Mesenchymal stem cell (in vitro differentiated cells and primary cell): ENCODE measurements at regions not wholly inside any gene's neighbourhood (a gene's known extent, or its start where the extent isn't known, plus 50 kb on each side); places are given as distances from the start of the nearest gene placed in this dataset.

ENCODE experiments used
- DNase-seq: peaks from one replicate; pipeline ENCODE4 v3.0.0-alpha.2; 2013
- H2AFZ ChIP-seq: one replicate; pipeline ENCODE4 v1.6.1; 2013; ENCODE audit warnings: low read depth, mild to moderate bottlenecking, control low read depth, inconsistent platforms, low read length, moderate library complexity
- H2AK5ac ChIP-seq: 2 replicates; pipeline ENCODE4 v1.6.1; 2013; ENCODE audit warnings: low read length, moderate library complexity, mild to moderate bottlenecking, inconsistent platforms; ENCODE audit not compliant: severe bottlenecking
- H2BK120ac ChIP-seq: one replicate; pipeline ENCODE4 v1.6.1; 2013; ENCODE audit warnings: low read depth, mild to moderate bottlenecking, inconsistent platforms, low read length, moderate library complexity
- H2BK12ac ChIP-seq, 2 experiments: one replicate each; pipeline ENCODE4 v1.6.1; 2013; ENCODE audit warnings: inconsistent platforms in 2 of 2, low read length in 2 of 2, mild to moderate bottlenecking in 2 of 2, moderate library complexity in 2 of 2, control low read depth in 1 of 2
- H2BK15ac ChIP-seq: one replicate; pipeline ENCODE4 v1.6.1; 2013; ENCODE audit warnings: mild to moderate bottlenecking, low read depth, inconsistent platforms; ENCODE audit not compliant: poor library complexity, severe bottlenecking
- H2BK5ac ChIP-seq: 2 replicates; pipeline ENCODE4 v1.6.1; 2013; ENCODE audit warnings: low read depth, mild to moderate bottlenecking, low read length, control low read depth, inconsistent platforms; ENCODE audit not compliant: poor library complexity, severe bottlenecking
- H3K14ac ChIP-seq, 2 experiments: one replicate each; pipeline ENCODE4 v1.6.1; 2013; ENCODE audit warnings: inconsistent platforms in 2 of 2, low read length in 2 of 2, control low read depth in 1 of 2, mild to moderate bottlenecking in 1 of 2, moderate library complexity in 1 of 2
- H3K18ac ChIP-seq, 2 experiments: one replicate each; pipeline ENCODE4 v1.6.1; 2013; ENCODE audit warnings: inconsistent platforms in 2 of 2, low read length in 2 of 2, control low read depth in 1 of 2, low read depth in 1 of 2, mild to moderate bottlenecking in 1 of 2
- H3K23ac ChIP-seq, 2 experiments: one replicate each; pipeline ENCODE4 v1.6.1; 2013; ENCODE audit warnings: inconsistent platforms in 2 of 2, low read length in 2 of 2, mild to moderate bottlenecking in 2 of 2, moderate library complexity in 2 of 2, control low read depth in 1 of 2
- H3K27ac ChIP-seq: 2 replicates; pipeline ENCODE4 v1.5.1; 2013; ENCODE audit warnings: mild to moderate bottlenecking, moderate library complexity, low read length, control low read depth, inconsistent platforms; ENCODE audit not compliant: poor library complexity, severe bottlenecking
- H3K27me3 ChIP-seq, 2 experiments: 2 replicates each; pipeline versions ENCODE4 v1.6.1 to v1.7.0; 2013; ENCODE audit warnings: low read length in 2 of 2, mild to moderate bottlenecking in 2 of 2, moderate library complexity in 2 of 2, control low read depth in 1 of 2, inconsistent platforms in 1 of 2; ENCODE audit not compliant: control insufficient read depth in 1 of 2, insufficient read depth in 1 of 2
- H3K36me3 ChIP-seq, 2 experiments: 2 replicates each; pipeline versions ENCODE4 v1.6.1 to v1.7.0; 2013; ENCODE audit warnings: low read length in 2 of 2, control low read depth in 1 of 2, inconsistent platforms in 1 of 2, low read depth in 1 of 2, mild to moderate bottlenecking in 1 of 2; ENCODE audit not compliant: insufficient read depth in 2 of 2, control insufficient read depth in 1 of 2
- H3K4ac ChIP-seq, 2 experiments: one replicate each; pipeline ENCODE4 v1.6.1; 2013; ENCODE audit warnings: inconsistent platforms in 2 of 2, low read length in 2 of 2, mild to moderate bottlenecking in 2 of 2, moderate library complexity in 2 of 2, control low read depth in 1 of 2, low read depth in 1 of 2
- H3K4me1 ChIP-seq: 2 replicates; pipeline ENCODE4 v1.6.1; 2013; ENCODE audit warnings: low read depth, low read length, control low read depth; ENCODE audit not compliant: control insufficient read depth, insufficient read depth
- H3K4me2 ChIP-seq: 2 replicates; pipeline ENCODE4 v1.6.1; 2013; ENCODE audit warnings: low read length, mild to moderate bottlenecking, inconsistent platforms; ENCODE audit not compliant: poor library complexity, severe bottlenecking
- H3K4me3 ChIP-seq, 2 experiments: 2 replicates each; pipeline versions ENCODE4 v1.5.1 to v1.7.0; 2013; ENCODE audit warnings: low read length in 2 of 2, mild to moderate bottlenecking in 2 of 2, control low read depth in 1 of 2, low read depth in 1 of 2; ENCODE audit not compliant: insufficient read depth in 1 of 2
- H3K79me1 ChIP-seq: replicated peaks from 2 replicates; pipeline ENCODE4 v1.6.1; 2013; ENCODE audit warnings: mild to moderate bottlenecking, control low read depth, low read length, inconsistent platforms; ENCODE audit not compliant: poor library complexity, severe bottlenecking
- H3K9ac ChIP-seq: 2 replicates; pipeline ENCODE4 v1.7.0; 2013; ENCODE audit warnings: mild to moderate bottlenecking, low read length, moderate library complexity
- H3K9me3 ChIP-seq: 2 replicates; pipeline ENCODE4 v1.7.0; 2013; ENCODE audit warnings: mild to moderate bottlenecking, low read length; ENCODE audit not compliant: control insufficient read depth
- H4K8ac ChIP-seq: one replicate; pipeline ENCODE4 v1.6.1; 2013; ENCODE audit warnings: inconsistent platforms, mild to moderate bottlenecking, low read length, moderate library complexity
- H4K91ac ChIP-seq: one replicate; pipeline ENCODE4 v1.6.1; 2013; ENCODE audit warnings: mild to moderate bottlenecking, low read length, inconsistent platforms
- WGBS: methylation state at CpG from one replicate; pipeline ENCODE4 v1.1.7; 2013; ENCODE audit warnings: mixed read lengths; 5-methylcytosine and 5-hydroxymethylcytosine counted together

DNA sequence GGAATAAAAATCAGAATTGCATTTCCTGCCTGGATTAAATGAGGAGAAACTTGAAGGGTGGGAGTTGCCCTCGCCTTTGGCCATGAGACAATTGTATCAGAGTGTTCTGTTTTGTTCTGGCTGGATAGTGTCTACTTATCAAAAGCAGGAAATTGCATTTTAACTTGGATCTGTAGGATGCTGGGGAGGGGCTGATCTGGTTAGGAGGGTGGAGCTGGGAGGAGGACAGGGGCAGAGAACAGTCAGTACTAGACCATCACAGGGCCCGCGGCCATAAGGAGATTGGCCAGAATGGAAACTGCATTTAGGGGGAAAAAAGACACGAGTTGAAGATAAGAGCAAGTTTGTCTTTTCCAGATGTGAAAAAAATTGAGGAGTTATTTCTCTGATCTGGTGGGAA is 199.1 kb upstream of the POU3F3 start:
- no peak overlapping the region for H4K91ac ChIP-seq
- no peak overlapping the region for H2BK5ac ChIP-seq
- H3K36me3 ChIP-seq, result no peaks in the 10 kb centered on the region
- H2BK120ac ChIP-seq, result no peak overlapping the region
- H2BK15ac ChIP-seq, result no peak overlapping the region
- H3K4me1 ChIP-seq, result peaks cover 10% of the 10 kb centered on the region
- no peak overlapping the region for H2AK5ac ChIP-seq
- H3K79me1 ChIP-seq, result no peaks in the 10 kb centered on the region
- H3K4ac ChIP-seq, result no peak overlapping the region
- H2BK12ac ChIP-seq, result no peak overlapping the region
- no peaks in the 10 kb centered on the region for H3K9me3 ChIP-seq
- H3K9ac ChIP-seq, result no peak overlapping the region
- no peak overlapping the region for H3K27ac ChIP-seq
- H3K23ac ChIP-seq, result no peak overlapping the region
- H3K4me3 ChIP-seq, result no peak overlapping the region
- no peak overlapping the region for H3K14ac ChIP-seq
- no peak for DNase-seq
- no peak overlapping the region for H4K8ac ChIP-seq
- H3K18ac ChIP-seq, result no peak overlapping the region
- no peak overlapping the region for H3K4me2 ChIP-seq
- H3K27me3 ChIP-seq, result peaks cover 15 to 16% of the 10 kb centered on the region in 2 experiments
- WGBS, result 64% methylated on average over 4 of the region's 4 CpGs
- H2AFZ ChIP-seq, result no peak overlapping the region

DNA sequence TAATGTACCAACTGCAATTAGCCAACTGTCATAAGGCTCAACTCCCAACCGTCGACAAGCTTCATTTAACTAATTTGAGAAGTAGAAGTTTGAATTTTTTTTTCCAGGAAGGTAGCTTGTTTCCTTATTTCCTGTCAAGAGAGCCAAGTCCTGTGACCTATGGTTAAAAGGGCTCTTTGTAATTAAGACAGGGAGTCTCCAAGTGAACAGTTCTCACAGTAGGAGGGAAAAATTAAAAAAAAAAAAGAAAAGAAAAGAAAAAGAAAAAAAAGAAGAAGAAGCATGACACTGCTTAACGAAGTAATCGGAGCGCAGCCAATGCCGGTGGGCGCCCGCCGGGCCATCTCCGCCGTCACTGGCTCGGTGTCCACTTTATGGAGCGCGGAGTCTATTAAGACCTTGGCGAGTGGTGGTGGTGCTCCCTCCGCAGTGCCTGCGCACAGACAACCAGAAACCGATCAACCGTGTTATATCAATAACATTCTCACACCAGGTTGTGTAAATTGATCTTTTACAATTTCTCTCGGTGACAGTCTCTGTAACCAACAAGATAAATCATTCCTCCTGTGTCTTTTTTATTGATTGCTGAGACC is 197.2 kb upstream of the POU3F3 start:
- Histone ChIP-seq H3K4ac (no peak overlapping the region), H3K4me2 (no peak overlapping the region), H3K4me3 (no peak overlapping the region), H4K91ac (no peak overlapping the region), H2BK12ac (no peak overlapping the region), H3K14ac (no peak overlapping the region), H3K36me3 (no peaks in the 10 kb centered on the region), H3K79me1 (no peaks in the 10 kb centered on the region), H3K9me3 (no peaks in the 10 kb centered on the region), H3K27ac (no peak overlapping the region), H2AFZ (no peak overlapping the region), H4K8ac (no peak overlapping the region), H2BK15ac (no peak overlapping the region), H2BK120ac (no peak overlapping the region), H2AK5ac (no peak overlapping the region), H3K4me1 (peaks cover 10% of the 10 kb centered on the region), H3K9ac (no peak overlapping the region), H3K27me3 (peaks cover 15 to 21% of the 10 kb centered on the region in 2 experiments), H3K23ac (no peak overlapping the region), H3K18ac (no peak overlapping the region), H2BK5ac (no peak overlapping the region)
- WGBS, result 58% methylated on average over 19 of the region's 20 CpGs
- DNase-seq, result no peak

DNA sequence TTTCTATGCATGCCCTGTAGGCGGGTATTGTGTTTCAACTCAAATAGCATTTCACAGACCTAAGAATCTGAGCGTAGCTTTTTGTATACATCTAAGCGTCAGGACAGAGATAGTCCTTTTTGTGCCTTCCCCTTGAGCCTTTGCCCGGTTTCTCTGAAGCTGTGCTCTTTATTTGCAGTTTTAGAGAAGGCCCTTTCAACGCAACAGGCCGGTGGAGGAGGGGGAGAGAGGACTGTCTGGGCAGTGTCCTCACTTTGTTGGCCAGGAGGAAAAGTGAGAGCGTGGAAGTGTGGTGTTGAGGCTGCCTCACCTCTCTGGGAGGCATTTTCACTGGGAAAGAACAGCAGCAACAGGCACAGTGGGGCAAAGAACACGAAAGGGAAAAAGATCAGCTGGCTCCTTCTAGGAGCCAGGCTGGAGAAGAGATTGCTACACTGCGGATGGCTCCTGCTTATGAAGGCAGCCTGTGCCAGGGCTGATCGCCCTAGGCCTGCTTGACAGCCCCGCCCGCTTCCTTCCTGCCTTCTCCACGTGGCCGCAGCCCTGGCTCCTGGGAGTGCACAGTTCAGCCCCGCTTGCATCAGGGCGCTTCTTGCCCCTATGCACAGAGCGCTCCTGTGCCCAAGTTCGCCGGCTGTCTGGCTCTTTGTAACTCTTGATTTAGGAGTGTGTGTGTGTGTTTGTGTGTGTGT is 195.6 kb upstream of the POU3F3 start:
- no peak overlapping the region for H3K4me2 ChIP-seq
- no peak overlapping the region for H3K23ac ChIP-seq
- no peak overlapping the region for H4K8ac ChIP-seq
- H3K4me1 ChIP-seq, result peaks cover 10% of the 10 kb centered on the region
- WGBS, result 39% methylated on average over 19 of the region's 19 CpGs
- no peak overlapping the region for H3K4me3 ChIP-seq
- H2BK12ac ChIP-seq, result no peak overlapping the region
- H3K79me1 ChIP-seq, result no peaks in the 10 kb centered on the region
- H3K36me3 ChIP-seq, result no peaks in the 10 kb centered on the region
- no peak overlapping the region for H3K18ac ChIP-seq
- H2BK15ac ChIP-seq, result no peak overlapping the region
- no peak overlapping the region for H2AFZ ChIP-seq
- H3K14ac ChIP-seq, result no peak overlapping the region
- no peak overlapping the region for H3K9ac ChIP-seq
- H3K27ac ChIP-seq, result no peak overlapping the region
- no peak overlapping the region for H4K91ac ChIP-seq
- no peak overlapping the region for H2BK5ac ChIP-seq
- H3K9me3 ChIP-seq, result no peaks in the 10 kb centered on the region
- H2BK120ac ChIP-seq, result no peak overlapping the region
- peaks cover 15 to 21% of the 10 kb centered on the region in 2 experiments for H3K27me3 ChIP-seq
- H3K4ac ChIP-seq, result no peak overlapping the region
- H2AK5ac ChIP-seq, result no peak overlapping the region
- DNase-seq, result no peak

DNA sequence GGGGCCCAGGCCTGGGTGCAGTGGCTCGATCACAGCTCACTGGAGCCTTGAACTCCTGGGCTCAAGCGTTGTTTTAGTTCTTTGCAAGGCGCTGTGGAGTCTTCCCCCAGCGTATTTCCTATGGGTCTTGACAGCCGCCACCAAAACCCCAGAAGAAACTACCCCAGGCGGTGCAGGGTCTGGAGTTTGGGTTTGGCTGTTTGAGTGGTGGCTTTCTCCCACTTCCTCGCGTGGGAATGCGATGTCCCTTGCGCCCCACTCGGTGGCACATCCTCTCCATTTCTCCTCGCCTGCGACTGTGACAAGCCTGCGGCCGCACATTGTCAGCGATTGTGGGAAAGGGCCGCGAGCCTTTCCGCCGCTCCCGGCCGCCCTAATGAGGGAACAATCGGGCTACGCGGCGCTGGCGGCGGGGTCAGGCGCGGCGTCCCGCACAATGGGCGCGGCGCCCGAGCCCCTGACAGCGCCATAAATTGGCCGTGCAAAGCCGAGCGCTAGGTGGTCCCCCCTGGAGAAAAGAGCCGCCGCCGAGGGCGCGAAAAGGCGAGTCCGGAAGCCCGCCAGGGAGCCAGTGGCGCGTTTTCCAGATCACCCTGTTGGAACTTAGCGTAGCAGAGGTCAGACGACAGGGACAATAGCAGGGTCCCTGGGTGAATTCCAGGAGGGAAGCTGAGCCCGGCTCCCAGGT is 194.9 kb upstream of the POU3F3 start:
- no peaks in the 10 kb centered on the region for H3K36me3 ChIP-seq
- H2BK12ac ChIP-seq, result no peak overlapping the region
- H3K9ac ChIP-seq, result no peak overlapping the region
- H3K79me1 ChIP-seq, result no peaks in the 10 kb centered on the region
- H3K14ac ChIP-seq, result no peak overlapping the region
- H3K4me1 ChIP-seq, result peaks cover 10% of the 10 kb centered on the region
- peak overlapping the region; percentile 46 for H3K4me2 ChIP-seq
- H3K23ac ChIP-seq, result no peak overlapping the region
- no peak overlapping the region for H2BK120ac ChIP-seq
- no peak for DNase-seq
- no peak overlapping the region for H3K27ac ChIP-seq
- no peak overlapping the region for H4K8ac ChIP-seq
- no peak overlapping the region for H2BK15ac ChIP-seq
- peak overlapping the region in 1 of 2 experiments; percentile 18 for H3K4me3 ChIP-seq
- no peak overlapping the region for H2BK5ac ChIP-seq
- no peak overlapping the region for H4K91ac ChIP-seq
- no peak overlapping the region for H3K18ac ChIP-seq
- peaks cover 15 to 21% of the 10 kb centered on the region in 2 experiments for H3K27me3 ChIP-seq
- peak overlapping the region; percentile 78 for H2AFZ ChIP-seq
- 8% methylated on average over 51 of the region's 53 CpGs for WGBS
- no peak overlapping the region for H3K4ac ChIP-seq
- H2AK5ac ChIP-seq, result no peak overlapping the region
- H3K9me3 ChIP-seq, result no peaks in the 10 kb centered on the region
